GM18499 (cell line): ENCODE measurements at regions not wholly inside any gene's neighbourhood (a gene's known extent, or its start where the extent isn't known, plus 50 kb on each side); places are given as distances from the start of the nearest gene placed in this dataset.
"Not testable (repeated sequence)": the region's sequence is repeated elsewhere in the genome, so short reads cannot be mapped to it uniquely, and the experiment has no call there.

ENCODE experiments used
- ATAC-seq: cut with Tn5 transposase; IDR thresholded peaks from one replicate; pipeline ENCODE4 v1.9.1; 2021; ENCODE audit warnings: moderate number of reproducible peaks; ENCODE audit not compliant: insufficient read depth, unreplicated experiment

DNA sequence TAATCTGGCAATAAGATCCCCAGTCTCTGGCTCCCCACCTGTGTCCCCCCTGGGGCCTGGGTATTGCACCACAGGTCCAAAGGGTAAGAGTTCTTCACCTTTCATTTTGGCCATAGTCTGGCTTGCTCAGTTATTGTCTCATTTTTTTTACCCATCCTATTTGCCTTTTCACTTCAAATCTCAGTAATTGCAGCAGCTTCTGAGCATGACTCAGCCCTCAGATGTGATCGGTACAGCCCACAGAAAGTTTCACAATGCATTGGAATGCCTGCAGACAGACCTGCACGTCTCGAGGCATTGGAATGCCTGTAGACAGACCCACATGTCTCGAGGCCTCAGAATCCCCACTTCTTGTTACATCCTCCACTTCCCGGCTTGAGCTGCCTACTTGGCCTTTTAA is 173.6 kb downstream of the NUFIP1 start:
- ATAC-seq, result no peak

- no peak for ATAC-seq
These were observed 174.4 kb downstream of the NUFIP1 start for GRCh38 chr13:44814836-44815235.

DNA sequence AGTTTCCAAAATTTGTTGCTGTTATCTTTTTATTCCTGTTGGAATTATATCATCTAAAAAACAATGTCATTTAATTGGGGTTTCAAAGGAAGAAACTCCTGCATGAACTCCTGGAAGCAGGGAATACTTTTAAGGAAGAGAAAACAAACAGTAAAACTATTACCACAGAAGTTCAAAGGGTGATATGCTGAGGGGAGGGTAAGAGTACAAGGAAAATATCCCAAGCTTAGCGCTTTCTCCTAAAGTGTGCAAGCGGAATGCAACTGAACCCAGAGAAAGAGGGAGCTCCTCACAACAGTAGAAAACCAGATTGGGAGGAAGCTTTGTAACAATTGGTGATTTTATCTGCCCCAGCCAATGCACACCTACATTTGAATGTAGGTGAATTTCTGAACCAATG is 175.1 kb downstream of the NUFIP1 start:
- no peak for ATAC-seq

GRCh38 chr13:44812818-44813217 is 176.5 kb downstream of the NUFIP1 start:
- ATAC-seq, result no peak

DNA sequence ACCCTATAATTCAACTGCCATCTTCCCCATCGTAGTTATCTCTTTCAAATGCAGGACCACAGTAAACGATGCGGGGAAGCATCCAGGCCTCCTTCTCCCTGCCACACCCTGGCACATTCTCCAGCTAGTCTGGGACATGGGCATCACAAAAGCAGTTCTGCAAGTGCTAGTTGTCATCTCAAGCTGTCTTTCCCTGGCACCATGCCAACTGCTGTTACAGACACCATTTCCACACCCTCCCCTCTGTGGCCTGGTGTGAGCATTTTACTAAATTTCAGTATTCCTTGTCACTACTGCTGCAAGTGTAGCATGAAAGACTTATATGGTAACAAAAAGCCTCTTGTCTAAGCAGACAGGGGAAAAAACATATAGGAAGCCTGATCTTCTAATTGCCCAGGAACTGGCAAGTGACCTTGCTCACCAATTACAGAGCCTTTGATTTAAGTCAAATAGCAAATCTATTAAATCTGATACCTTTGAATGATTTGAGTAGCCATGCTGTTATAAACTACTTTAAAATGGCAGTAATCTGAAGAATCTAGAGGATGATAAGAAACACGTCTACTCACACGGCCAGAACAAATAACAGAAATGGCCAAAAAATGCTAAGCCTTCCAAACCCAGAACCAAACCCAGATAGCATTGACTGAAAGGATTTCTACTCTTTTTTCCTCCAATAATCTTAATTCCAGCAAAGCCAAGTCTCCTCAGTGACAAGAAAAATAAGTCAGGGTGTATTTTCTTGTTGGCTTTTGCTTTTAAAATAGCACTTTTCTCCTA is 179.0 kb downstream of the NUFIP1 start:
- no peak for ATAC-seq

DNA sequence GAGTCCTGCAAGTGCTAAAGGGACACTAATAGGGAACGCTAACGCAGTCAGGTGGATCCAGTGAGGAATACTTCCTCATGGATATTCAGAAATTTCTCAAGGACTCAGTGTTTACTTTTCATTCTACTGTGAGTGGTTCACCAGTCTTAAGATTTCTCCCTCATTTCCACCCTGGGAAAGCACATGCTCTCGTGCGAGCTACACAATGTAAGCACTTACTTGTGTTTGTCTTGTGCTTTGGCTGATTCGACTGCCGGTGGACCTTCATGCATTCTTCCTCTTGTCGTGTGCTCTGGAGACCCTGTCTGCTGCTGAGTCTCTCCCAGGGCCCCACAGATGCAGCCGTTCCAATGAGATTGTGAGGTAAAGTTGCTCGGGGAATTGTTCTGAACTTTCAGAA is 180.1 kb downstream of the NUFIP1 start:
- ATAC-seq, result no peak

DNA sequence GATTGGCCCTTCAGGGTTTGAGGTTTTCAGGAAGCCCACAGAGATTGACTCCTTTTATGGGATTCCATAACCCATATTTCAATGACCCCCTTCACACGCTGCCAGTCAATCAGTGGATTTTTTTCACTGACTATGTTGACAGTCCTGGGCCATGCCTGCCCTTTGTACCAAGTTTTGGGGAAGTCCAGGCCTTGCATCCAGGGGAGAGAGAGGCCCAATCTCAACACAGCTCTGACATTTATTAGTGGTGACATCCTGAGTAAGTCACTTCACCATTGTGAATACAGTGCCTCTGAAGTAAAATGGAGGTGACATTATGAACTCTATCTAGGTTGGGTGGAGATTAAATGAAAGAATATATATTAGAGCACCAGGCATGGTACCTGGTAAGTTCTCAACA is 181.1 kb downstream of the NUFIP1 start:
- no peak for ATAC-seq

DNA sequence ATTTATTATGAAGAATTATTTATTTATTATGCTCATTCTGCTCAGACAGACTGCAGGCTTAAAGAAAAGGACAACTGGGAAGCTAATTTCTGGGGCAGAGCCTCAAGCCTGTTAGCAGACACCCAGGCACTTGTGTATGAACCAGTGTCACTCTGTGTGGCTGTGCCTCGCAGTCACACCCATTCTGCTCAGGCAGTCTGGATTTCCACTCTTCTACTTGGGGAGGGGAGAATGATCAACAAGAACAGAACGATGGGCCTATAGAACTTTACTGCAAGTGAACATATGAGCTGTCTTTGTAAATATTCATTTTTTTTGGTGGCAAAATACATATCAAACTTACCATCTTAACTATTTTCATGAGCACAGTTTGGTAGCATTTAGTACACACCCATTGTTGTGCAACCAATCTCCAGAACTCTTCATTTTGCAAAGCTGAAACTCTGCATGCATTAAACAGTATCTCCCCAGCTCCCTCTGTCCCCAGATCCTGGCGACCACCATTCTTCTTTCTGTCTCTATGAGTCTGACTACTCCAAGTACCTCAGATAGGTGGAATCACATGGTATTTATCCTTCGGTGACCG is 181.7 kb downstream of the NUFIP1 start:
- no peak for ATAC-seq

GRCh38 chr13:44806826-44807225 is 182.4 kb downstream of the NUFIP1 start:
- no peak for ATAC-seq

- ATAC-seq, result no peak
These were observed 183.7 kb downstream of the NUFIP1 start for GRCh38 chr13:44805585-44805984.

DNA sequence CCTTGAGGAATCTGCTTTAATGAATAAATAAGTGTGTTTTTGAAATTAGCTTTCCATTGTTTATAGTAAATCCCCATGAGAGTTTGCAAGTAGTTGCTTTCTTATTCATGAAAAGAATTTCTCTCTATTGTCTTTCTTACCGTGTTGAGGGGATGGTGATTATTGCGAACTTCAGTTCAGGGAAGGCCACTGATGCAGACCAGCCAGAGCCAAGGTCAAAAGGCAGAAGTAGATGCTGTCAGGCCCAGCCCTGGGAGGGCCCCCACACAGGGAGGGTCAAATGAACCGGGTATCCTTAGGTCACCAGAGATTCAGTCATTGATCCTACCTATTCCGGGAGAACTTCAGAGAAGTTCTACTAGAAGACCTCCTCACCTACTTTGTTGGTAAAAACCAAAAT is 185.9 kb downstream of the NUFIP1 start:
- no peak for ATAC-seq

DNA sequence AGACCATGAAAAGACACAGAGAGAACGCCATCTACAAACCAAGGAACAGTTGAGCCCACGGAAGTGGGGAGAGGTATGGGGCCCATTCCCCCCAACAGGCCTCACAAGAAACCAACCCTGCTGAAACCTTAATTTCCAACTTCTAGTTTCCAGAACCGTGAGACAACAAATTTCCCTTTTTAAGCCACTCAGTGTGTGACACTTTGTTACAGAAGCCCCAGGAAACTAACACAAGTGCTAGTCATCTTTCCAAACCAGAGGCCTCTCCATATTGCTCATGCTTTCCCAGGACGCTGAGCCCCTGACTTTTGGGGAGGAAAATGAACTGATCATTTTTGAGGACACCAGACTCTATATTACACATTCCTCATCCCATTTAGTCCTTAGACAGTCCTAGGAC is 186.8 kb downstream of the NUFIP1 start:
- ATAC-seq, result no peak

GRCh38 chr13:44801990-44802389 is 187.3 kb downstream of the NUFIP1 start:
- ATAC-seq, result no peak

- no peak for ATAC-seq
These were observed 188.6 kb downstream of the NUFIP1 start for GRCh38 chr13:44800626-44801025.

DNA sequence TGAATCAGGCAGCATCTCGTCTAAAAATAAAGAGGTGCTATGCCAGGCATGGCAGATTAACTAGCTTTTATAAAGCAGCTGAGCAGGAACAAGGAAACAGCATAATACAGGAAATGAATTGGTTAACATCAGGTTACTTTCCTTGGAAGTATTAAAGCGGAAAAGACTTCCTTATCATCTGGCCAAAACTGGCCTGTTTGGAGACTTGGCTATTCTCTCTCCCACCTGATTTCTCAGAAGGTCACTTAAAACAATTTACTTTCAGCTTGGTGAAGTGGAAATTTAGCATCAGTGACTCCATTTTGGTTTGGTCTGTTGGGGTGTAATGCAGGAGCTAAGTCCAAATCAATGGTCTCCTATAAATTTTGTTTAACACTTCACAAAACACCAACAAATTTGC is 191.6 kb downstream of the NUFIP1 start:
- no peak for ATAC-seq

DNA sequence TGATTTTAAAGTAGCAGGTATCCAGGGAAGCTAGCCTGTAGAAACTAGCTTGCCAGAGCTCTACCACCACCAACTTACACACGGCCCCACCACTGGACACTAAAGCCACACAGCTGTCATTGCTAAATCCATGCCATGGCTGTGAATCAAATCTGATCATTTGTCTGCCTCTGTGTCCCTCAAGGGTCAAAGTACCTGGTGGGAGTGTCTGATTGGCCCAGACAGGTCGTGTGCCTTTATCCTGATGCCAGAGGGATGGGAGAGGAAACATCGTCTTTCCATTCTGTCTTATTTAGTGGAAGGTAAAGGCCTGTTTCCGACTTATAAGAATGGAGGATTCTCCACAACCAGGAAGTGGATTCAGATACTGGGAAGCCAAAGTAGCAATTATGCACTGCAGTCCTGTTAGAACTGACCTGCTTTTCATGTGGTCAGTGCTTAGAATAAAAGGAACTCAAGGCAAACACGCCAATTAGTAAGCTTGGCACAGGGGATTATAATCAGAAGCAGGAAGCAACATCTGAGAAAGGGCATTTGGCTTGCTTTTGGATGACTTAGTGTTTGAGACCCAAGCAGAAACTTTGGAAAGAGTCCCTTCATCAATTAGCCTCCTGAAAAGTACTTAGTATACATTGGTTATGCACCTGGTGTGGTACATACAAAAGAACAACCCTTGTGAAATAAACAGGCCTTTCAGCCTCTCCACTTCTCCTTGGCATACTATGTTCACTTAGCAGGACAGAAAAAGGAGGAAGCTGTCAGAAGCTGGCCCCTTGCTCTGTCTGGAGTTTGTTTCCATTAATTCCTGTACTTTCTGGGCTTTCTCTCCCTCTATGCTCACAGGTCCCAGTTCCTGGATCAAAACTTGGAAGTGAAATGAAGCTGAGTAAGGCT is 192.4 kb downstream of the NUFIP1 start:
- no peak for ATAC-seq

DNA sequence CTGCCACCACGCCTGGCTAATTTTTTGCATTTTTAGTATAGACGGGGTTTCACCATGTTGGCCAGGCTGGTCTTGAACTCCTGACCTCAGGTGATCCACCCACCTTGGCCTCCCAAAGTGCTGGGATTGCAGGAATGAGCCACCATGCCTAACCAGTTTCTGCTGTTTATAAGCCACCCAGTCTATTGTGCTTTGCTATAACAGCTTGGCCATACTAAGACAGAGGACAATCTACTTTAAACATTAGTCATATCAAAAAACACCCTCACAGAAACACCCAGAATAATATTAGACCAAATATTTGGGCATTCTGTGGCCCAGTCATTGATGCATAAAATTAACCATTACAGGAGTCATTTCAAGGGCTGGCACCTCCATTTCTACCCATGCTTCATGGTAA is 193.2 kb downstream of the NUFIP1 start:
- not testable (repeated sequence) for ATAC-seq

GRCh38 chr13:44795176-44795575 is 194.1 kb downstream of the NUFIP1 start:
- ATAC-seq, result no peak

DNA sequence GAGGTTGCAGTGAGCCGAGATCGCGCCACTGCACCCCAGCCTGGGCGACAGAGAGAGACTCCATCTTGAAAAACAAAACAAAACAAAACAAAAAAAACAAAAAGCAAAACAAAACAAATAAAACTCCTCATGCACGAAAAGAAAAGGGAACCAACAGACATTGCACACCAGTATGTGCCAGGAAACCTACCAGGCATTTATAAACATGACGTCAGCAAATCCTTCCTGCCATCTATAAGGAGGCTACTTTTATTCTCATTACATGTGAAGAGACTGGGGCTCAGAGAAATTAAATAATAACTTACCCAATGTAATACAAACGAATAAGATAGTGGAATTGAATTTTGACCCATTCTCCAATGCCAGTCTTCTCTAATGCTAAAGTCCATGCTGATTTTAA is 197.2 kb downstream of the NUFIP1 start:
- ATAC-seq, result no peak

DNA sequence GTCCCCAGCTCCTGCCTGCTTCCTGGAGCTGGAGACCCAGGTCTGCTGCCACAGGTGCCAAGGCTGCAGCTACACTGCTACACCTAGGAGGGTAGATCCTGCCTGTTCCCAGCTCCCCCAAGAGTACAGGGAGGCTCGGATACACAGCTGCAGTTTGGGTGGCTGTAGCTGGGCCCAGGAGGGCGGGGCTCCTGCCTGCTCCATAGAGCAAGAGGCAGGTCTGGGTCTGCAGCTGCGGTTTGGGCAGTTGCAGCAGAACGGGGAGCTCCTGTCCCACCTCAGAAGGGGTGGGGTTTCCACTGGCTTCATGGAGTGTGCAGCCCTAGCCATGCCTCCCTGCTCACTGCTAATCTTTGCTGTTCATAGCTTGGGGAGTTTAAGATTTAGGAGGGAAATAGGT is 199.0 kb downstream of the NUFIP1 start:
- ATAC-seq, result no peak

GRCh38 chr13:44787617-44788016 is 201.7 kb downstream of the NUFIP1 start:
- ATAC-seq, result no peak
